Activated B cell treated with CpG ODN at 0.5 μM for 24 hours (primary cell): ENCODE measurements at regions not wholly inside any gene's neighbourhood (a gene's known extent, or its start where the extent isn't known, plus 50 kb on each side); places are given as distances from the start of the nearest gene placed in this dataset.

Source experiments
- ATAC-seq: fragments of 200-7000 bp; cut with Tn5 transposase; one replicate; pipeline ENCODE4 v1.10.0; 2021; ENCODE audit warnings: low read depth, mild to moderate bottlenecking, moderate library complexity
- CTCF ChIA-PET: fragments of 350-600 bp; sonication (Branson Sonifier 250); formaldehyde crosslinking; loops from one replicate; lab custom pipeline; 2021; ENCODE audit warnings: antibody characterized with exemption; lab: Charles Lee
- POLR2A ChIA-PET: fragments of 350-600 bp; sonication (Branson Sonifier 250); formaldehyde crosslinking; loops from one replicate; lab custom pipeline; 2021; ENCODE audit warnings: antibody characterized with exemption; lab: Charles Lee
- DNase-seq: peaks from one replicate; pipeline ENCODE4 v3.0.0; 2022
- H3K27ac Mint-ChIP-seq: one replicate; pipeline ENCODE4 v1.8.0; 2020; ENCODE audit warnings: mixed read lengths
- H3K27me3 Mint-ChIP-seq: one replicate; pipeline ENCODE4 v1.8.0; 2021; ENCODE audit warnings: mixed read lengths
- H3K36me3 Mint-ChIP-seq: one replicate; pipeline ENCODE4 v1.8.0; 2021; ENCODE audit warnings: low read depth, mixed read lengths
- H3K4me1 Mint-ChIP-seq: one replicate; pipeline ENCODE4 v1.8.0; 2021; ENCODE audit warnings: mixed read lengths
- H3K4me3 Mint-ChIP-seq: one replicate; pipeline ENCODE4 v1.8.0; 2020; ENCODE audit warnings: mild to moderate bottlenecking, mixed read lengths
- H3K9me3 Mint-ChIP-seq: one replicate; pipeline ENCODE4 v1.8.0; 2020; ENCODE audit warnings: mixed read lengths
- CTCF ChIP-seq: fragments of 200-600 bp; IDR thresholded peaks from one replicate; pipeline ENCODE4 v1.8.0; 2022; ENCODE audit warnings: antibody characterized with exemption, mild to moderate bottlenecking
- intact Hi-C: fragments of 100-400 bp; cut with micrococcal nuclease; formaldehyde crosslinking; loops from one replicate; pipeline ENCODE4 v1.15.1; 2024

DNA sequence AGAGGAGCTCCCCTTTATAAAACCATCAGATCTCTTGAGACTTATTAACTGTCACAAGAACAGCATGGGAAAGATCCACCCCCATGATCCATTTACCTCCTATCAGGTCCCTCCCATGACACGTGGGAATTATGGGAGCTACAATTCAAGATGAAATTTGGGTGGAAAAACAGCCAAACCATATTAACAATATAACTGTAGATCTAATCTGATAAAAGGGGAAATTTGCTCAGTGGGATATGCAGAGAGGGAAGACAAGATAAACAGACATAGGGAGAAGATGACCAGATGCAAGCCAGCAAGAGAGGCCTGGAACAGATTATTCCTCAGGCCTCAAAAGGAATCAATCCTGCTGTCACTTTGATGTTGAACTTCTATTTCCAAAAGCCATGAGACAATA is 841.5 kb downstream of the LRRIQ3 start:
- H3K27ac Mint-ChIP-seq: no peak overlapping the region
- no peaks in the 10 kb centered on the region for H3K27me3 Mint-ChIP-seq
- H3K36me3 Mint-ChIP-seq: no peaks in the 10 kb centered on the region
- no peak for DNase-seq
- H3K4me3 Mint-ChIP-seq: no peak overlapping the region
- no peak for TF ChIP-seq CTCF
- peaks cover 5% of the 10 kb centered on the region for H3K9me3 Mint-ChIP-seq
- no peaks in the 10 kb centered on the region for H3K4me1 Mint-ChIP-seq
- ATAC-seq: no peak
- ChIA-PET POLR2A (no interaction called here), CTCF (no interaction called here)
- intact Hi-C loops: no loop called here

DNA sequence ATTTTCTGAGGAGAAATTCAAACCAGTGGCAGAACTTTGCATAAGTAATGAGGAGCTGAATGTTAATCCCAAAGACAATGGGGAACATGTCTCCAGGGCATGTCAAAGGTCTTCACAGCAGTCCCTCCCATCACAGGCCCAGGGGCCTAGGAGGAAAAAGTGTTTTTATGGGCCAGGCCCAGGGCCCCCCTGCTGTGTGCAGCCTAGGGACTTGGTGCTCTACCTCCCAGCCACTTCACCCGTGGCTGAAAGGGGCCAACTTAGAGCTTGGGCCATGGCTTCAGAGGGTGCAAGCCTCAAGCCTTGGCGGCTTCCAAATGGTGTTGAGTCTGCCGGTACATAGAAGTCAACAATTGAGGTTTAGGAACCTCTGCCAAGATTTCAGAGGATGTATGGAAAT is 854.0 kb downstream of the LRRIQ3 start:
- H3K27ac Mint-ChIP-seq: no peak overlapping the region
- TF ChIP-seq CTCF: no peak
- H3K9me3 Mint-ChIP-seq: no peaks in the 10 kb centered on the region
- intact Hi-C loops: no loop called here
- no peaks in the 10 kb centered on the region for H3K36me3 Mint-ChIP-seq
- DNase-seq: no peak
- H3K4me3 Mint-ChIP-seq: no peak overlapping the region
- H3K4me1 Mint-ChIP-seq: no peaks in the 10 kb centered on the region
- POLR2A ChIA-PET: no interaction called here
- CTCF ChIA-PET: no interaction called here
- no peak for ATAC-seq
- H3K27me3 Mint-ChIP-seq: no peaks in the 10 kb centered on the region

GRCh38 chr1:73333847-73334503 is 864.0 kb downstream of the LRRIQ3 start:
- no peak for TF ChIP-seq CTCF
- no peaks in the 10 kb centered on the region for H3K27me3 Mint-ChIP-seq
- peaks cover 13% of the 10 kb centered on the region for H3K9me3 Mint-ChIP-seq
- intact Hi-C loops: no loop called here
- H3K27ac Mint-ChIP-seq: no peak overlapping the region
- H3K36me3 Mint-ChIP-seq: no peaks in the 10 kb centered on the region
- ChIA-PET POLR2A (no interaction called here), CTCF (no interaction called here)
- H3K4me1 Mint-ChIP-seq: no peaks in the 10 kb centered on the region
- H3K4me3 Mint-ChIP-seq: no peak overlapping the region
- DNase-seq (no peak), ATAC-seq (no peak)

DNA sequence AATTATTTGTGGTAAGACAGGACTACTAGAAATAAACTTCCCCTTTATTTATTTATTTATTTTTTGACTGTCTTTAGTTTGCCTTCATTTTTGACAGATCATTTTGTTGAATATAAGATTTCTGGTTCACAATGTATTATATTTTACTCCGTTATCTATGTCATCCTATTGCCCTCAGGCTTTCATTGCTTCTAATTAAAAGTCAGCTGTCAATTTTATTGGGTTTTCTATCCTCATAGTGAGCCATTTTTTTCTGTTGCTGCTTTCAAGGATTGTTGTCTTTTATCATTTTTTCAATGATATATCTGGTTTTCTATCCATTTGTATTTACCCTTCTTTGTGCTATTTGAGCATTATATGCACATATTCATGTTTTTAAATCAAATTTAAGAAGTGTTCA is 866.2 kb downstream of the LRRIQ3 start:
- Mint-ChIP-seq H3K27ac (no peak overlapping the region), H3K9me3 (peaks cover 24% of the 10 kb centered on the region), H3K4me3 (no peak overlapping the region), H3K36me3 (no peaks in the 10 kb centered on the region), H3K27me3 (no peaks in the 10 kb centered on the region), H3K4me1 (no peaks in the 10 kb centered on the region)
- intact Hi-C loops: no loop called here
- no peak for DNase-seq
- POLR2A ChIA-PET: no interaction called here
- TF ChIP-seq CTCF: no peak
- CTCF ChIA-PET: no interaction called here
- ATAC-seq: no peak

DNA sequence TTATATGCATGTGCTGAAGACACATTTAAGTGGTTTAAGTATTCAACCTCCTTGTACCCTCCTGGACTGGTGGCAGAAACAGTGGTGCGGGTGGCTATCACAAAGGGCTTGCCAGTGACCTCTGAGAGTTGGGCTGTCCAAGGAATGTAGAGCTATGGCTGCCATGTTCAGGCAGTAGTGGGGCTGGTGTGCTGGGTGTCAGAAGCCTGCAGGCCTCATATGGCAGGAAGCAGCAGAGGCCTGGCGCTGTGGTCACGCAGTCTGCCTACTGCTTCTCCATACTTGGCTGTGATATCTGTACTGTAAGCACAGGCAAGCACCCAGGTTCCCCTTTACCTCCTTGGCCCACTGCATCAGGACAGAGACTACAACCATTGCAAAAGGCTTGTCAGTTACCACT is 870.0 kb downstream of the LRRIQ3 start:
- H3K4me1 Mint-ChIP-seq: no peaks in the 10 kb centered on the region
- no peak overlapping the region for H3K4me3 Mint-ChIP-seq
- no peak for ATAC-seq
- CTCF ChIA-PET: no interaction called here
- no peak for DNase-seq
- POLR2A ChIA-PET: no interaction called here
- no peak overlapping the region for H3K27ac Mint-ChIP-seq
- no peak for TF ChIP-seq CTCF
- no peaks in the 10 kb centered on the region for H3K36me3 Mint-ChIP-seq
- intact Hi-C loops: no loop called here
- H3K27me3 Mint-ChIP-seq: no peaks in the 10 kb centered on the region
- H3K9me3 Mint-ChIP-seq: peaks cover 18% of the 10 kb centered on the region
